GM12873 (cell line): ENCODE measurements at regions not wholly inside any gene's neighbourhood (a gene's known extent, or its start where the extent isn't known, plus 50 kb on each side); places are given as distances from the start of the nearest gene placed in this dataset.

Source experiments
- CTCF ChIP-seq: IDR thresholded peaks from 2 replicates; pipeline ENCODE4 v1.5.1; 2012; ENCODE audit warnings: low read depth, mild to moderate bottlenecking, moderate library complexity, low read length, control low read depth; ENCODE audit not compliant: insufficient read depth; ENCODE audit errors: missing control alignments

- TF ChIP-seq CTCF: no peak
Observed at GRCh38 chr6:10031617-10032016, 383.3 kb downstream of the TFAP2A start.

- peak; percentile 53 for TF ChIP-seq CTCF
Observed at GRCh38 chr6:10030942-10031537, 383.8 kb downstream of the TFAP2A start.

- no peak for TF ChIP-seq CTCF
Observed at GRCh38 chr6:10028222-10028621, 386.7 kb downstream of the TFAP2A start.

- TF ChIP-seq CTCF: no peak
Observed at GRCh38 chr6:10019851-10020250, 395.0 kb downstream of the TFAP2A start.

GRCh38 chr6:10014557-10014956 lies 400.3 kb downstream of the TFAP2A start:
- no peak for TF ChIP-seq CTCF

- TF ChIP-seq CTCF: no peak
Observed at GRCh38 chr6:10000551-10000950, 414.3 kb downstream of the TFAP2A start.

- TF ChIP-seq CTCF: no peak
Observed at GRCh38 chr6:9999796-10000195, 415.1 kb downstream of the TFAP2A start.
